ENCODE measurements at regions not wholly inside any gene's neighbourhood (a gene's known extent, or its start where the extent isn't known, plus 50 kb on each side); places are given as distances from the start of the nearest gene placed in this dataset.

GRCh38 chr7:55651057-55651456 is 78.8 kb upstream of the VOPP1 start:
- Histone ChIP-seq H3K79me2 (ENCODE audit: insufficient read depth, low read length) (no peaks in the 10 kb centered on the region), H3K36me3 (ENCODE audit: insufficient read depth, low read length) (no peaks in the 10 kb centered on the region), H3K27me3 (ENCODE audit: insufficient read depth, low read length) (no peaks in the 10 kb centered on the region), H4K20me1 (ENCODE audit: insufficient read depth, low read length) (no peaks in the 10 kb centered on the region), H2AFZ (ENCODE audit: low read length) (no peak overlapping the region), H3K9me3 (ENCODE audit: low read depth, low read length) (no peaks in the 10 kb centered on the region), H3K4me3 (ENCODE audit: insufficient read depth, low read length) (no peak overlapping the region), H3K27ac (ENCODE audit: low read depth, low read length) (no peak overlapping the region), H3K4me1 (ENCODE audit: insufficient read depth, low read length) (no peaks in the 10 kb centered on the region), H3K4me2 (ENCODE audit: insufficient read depth, low read length) (no peak overlapping the region)
- no peak for TF ChIP-seq CTCF (IDR thresholded peaks at IDR 0.05; ENCODE audit: extremely low read depth, low read depth, low read length)
- DNase-seq (ENCODE audit: insufficient read length, low spot score, missing footprints): no peak

DNA sequence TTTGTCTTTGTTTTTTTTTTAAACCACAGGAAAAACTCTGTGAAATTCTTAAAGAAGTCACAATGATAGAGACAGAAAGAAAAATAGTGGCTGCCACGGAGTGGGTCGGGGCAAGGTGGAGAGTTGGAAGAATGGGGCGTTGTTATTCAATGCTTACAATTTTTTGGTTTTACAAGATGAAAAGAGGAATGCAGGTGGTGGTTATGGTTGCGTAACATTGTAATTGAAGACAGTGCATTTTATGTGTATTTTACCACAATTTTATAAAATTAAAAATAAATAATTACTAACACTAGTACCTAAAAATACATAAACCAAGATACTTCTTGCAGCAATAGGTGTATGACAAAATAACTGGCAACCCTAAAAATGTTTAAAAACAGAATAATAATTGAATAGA is 76.9 kb upstream of the VOPP1 start:
- no peak overlapping the region for H3K4me3 ChIP-seq (ENCODE audit: insufficient read depth, low read length)
- H3K36me3 ChIP-seq (ENCODE audit: insufficient read depth, low read length): no peaks in the 10 kb centered on the region
- H3K27me3 ChIP-seq (ENCODE audit: insufficient read depth, low read length): no peaks in the 10 kb centered on the region
- DNase-seq (ENCODE audit: insufficient read length, low spot score, missing footprints): no peak
- H3K4me2 ChIP-seq (ENCODE audit: insufficient read depth, low read length): no peak overlapping the region
- no peak overlapping the region for H2AFZ ChIP-seq (ENCODE audit: low read length)
- H3K27ac ChIP-seq (ENCODE audit: low read depth, low read length): no peak overlapping the region
- H3K4me1 ChIP-seq (ENCODE audit: insufficient read depth, low read length): no peaks in the 10 kb centered on the region
- no peaks in the 10 kb centered on the region for H4K20me1 ChIP-seq (ENCODE audit: insufficient read depth, low read length)
- no peaks in the 10 kb centered on the region for H3K79me2 ChIP-seq (ENCODE audit: insufficient read depth, low read length)
- TF ChIP-seq CTCF (IDR thresholded peaks at IDR 0.05; ENCODE audit: extremely low read depth, low read depth, low read length): no peak
- H3K9me3 ChIP-seq (ENCODE audit: low read depth, low read length): no peaks in the 10 kb centered on the region

- Histone ChIP-seq H3K9me3 (ENCODE audit: low read depth, low read length) (no peaks in the 10 kb centered on the region), H3K36me3 (ENCODE audit: insufficient read depth, low read length) (no peaks in the 10 kb centered on the region), H3K27me3 (ENCODE audit: insufficient read depth, low read length) (no peaks in the 10 kb centered on the region), H3K4me2 (ENCODE audit: insufficient read depth, low read length) (no peak overlapping the region), H3K79me2 (ENCODE audit: insufficient read depth, low read length) (no peaks in the 10 kb centered on the region), H2AFZ (ENCODE audit: low read length) (no peak overlapping the region), H3K4me1 (ENCODE audit: insufficient read depth, low read length) (no peaks in the 10 kb centered on the region), H3K27ac (ENCODE audit: low read depth, low read length) (no peak overlapping the region), H4K20me1 (ENCODE audit: insufficient read depth, low read length) (no peaks in the 10 kb centered on the region), H3K4me3 (ENCODE audit: insufficient read depth, low read length) (no peak overlapping the region)
- no peak for TF ChIP-seq CTCF (IDR thresholded peaks at IDR 0.05; ENCODE audit: extremely low read depth, low read depth, low read length)
- no peak for DNase-seq (ENCODE audit: insufficient read length, low spot score, missing footprints)
These were observed 72.3 kb upstream of the VOPP1 start for GRCh38 chr7:55644567-55644966.

- H3K27me3 ChIP-seq (ENCODE audit: insufficient read depth, low read length): no peaks in the 10 kb centered on the region
- H3K9me3 ChIP-seq (ENCODE audit: low read depth, low read length): no peaks in the 10 kb centered on the region
- H3K4me3 ChIP-seq (ENCODE audit: insufficient read depth, low read length): no peak overlapping the region
- no peak overlapping the region for H3K4me2 ChIP-seq (ENCODE audit: insufficient read depth, low read length)
- no peaks in the 10 kb centered on the region for H3K36me3 ChIP-seq (ENCODE audit: insufficient read depth, low read length)
- no peak for TF ChIP-seq CTCF (IDR thresholded peaks at IDR 0.05; ENCODE audit: extremely low read depth, low read depth, low read length)
- no peak for DNase-seq (ENCODE audit: insufficient read length, low spot score, missing footprints)
- no peaks in the 10 kb centered on the region for H3K79me2 ChIP-seq (ENCODE audit: insufficient read depth, low read length)
- no peaks in the 10 kb centered on the region for H4K20me1 ChIP-seq (ENCODE audit: insufficient read depth, low read length)
- H2AFZ ChIP-seq (ENCODE audit: low read length): no peak overlapping the region
- H3K4me1 ChIP-seq (ENCODE audit: insufficient read depth, low read length): no peaks in the 10 kb centered on the region
- H3K27ac ChIP-seq (ENCODE audit: low read depth, low read length): no peak overlapping the region
These were observed 70.0 kb upstream of the VOPP1 start for GRCh38 chr7:55642266-55642665.

Data from osteoblast (primary cell).